ENCODE measurements at regions not wholly inside any gene's neighbourhood (a gene's known extent, or its start where the extent isn't known, plus 50 kb on each side); places are given as distances from the start of the nearest gene placed in this dataset.

DNA sequence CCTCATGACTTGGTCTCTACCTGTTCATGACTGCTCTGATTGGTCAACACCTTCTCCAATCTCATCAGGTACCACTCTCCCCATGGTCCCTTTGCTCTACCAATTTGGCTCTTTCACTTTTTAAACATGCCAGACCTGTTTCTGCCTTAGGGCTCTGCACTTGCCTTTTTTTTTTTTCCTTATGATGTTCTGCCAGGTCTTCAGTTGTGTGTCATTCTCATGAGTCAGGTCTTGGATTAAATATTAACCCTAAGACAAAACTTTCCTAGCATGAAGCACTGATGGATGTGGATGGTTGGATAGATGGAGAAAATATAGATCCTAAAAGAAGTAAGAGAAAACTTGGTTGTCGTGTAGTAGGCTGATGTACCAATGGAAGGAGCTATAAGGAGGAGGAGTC, 219.3 kb downstream of the TTC32 start:
- H3K4me3 ChIP-seq (ENCODE audit: low read length) = no peak overlapping the region
- DNase-seq (ENCODE audit: low read depth) = no peak
- TF ChIP-seq, protein P1, sequence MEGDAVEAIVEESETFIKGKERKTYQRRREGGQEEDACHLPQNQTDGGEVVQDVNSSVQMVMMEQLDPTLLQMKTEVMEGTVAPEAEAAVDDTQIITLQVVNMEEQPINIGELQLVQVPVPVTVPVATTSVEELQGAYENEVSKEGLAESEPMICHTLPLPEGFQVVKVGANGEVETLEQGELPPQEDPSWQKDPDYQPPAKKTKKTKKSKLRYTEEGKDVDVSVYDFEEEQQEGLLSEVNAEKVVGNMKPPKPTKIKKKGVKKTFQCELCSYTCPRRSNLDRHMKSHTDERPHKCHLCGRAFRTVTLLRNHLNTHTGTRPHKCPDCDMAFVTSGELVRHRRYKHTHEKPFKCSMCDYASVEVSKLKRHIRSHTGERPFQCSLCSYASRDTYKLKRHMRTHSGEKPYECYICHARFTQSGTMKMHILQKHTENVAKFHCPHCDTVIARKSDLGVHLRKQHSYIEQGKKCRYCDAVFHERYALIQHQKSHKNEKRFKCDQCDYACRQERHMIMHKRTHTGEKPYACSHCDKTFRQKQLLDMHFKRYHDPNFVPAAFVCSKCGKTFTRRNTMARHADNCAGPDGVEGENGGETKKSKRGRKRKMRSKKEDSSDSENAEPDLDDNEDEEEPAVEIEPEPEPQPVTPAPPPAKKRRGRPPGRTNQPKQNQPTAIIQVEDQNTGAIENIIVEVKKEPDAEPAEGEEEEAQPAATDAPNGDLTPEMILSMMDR (conservative IDR thresholded peaks at IDR 0.05; ENCODE audit: low read depth, low read length) = no peak

DNA sequence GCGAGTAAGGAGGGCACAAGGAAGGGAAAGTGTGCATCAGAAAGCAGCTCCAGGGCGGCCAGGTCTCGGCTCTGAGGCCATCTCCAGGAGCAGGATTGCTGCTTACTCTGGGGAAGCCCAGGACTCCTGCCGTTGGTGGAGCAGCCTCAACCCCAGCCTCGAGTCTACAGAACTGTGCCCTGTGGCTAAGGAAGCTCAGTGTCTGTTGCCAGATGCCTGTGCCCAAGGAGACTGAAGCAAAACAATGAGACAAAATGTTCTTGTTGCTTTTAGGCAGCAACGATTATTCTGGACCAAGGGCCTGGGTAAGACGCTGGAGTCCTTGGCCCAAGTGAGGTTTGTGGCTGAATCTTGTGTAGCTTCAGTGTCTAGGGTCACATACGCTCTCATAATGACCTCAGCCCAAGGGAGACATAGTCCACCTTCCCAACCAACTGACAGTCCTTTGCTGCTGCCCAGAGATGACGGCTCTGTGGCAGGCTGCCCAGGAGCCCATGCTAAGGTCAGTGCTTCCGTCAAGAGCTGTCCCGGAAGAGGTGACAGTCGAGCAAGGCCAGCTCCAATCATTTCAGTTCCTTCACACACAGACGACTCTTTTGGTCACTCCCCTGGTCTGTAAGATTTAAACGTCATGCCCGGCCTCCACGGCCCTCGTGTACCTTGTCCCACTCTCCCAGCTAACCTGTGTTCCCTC, 223.8 kb downstream of the TTC32 start:
- TF ChIP-seq, protein P1 (conservative IDR thresholded peaks at IDR 0.05; ENCODE audit: low read depth, low read length) = no peak
- no peak for DNase-seq (ENCODE audit: low read depth)
- H3K4me3 ChIP-seq (ENCODE audit: low read length) = no peak overlapping the region

- TF ChIP-seq, protein P1 (conservative IDR thresholded peaks at IDR 0.05; ENCODE audit: low read depth, low read length) = no peak
- no peak for DNase-seq (ENCODE audit: low read depth)
- H3K4me3 ChIP-seq (ENCODE audit: low read length) = no peak overlapping the region
Observed at GRCh38 chr2:19677215-19677777, 224.5 kb downstream of the TTC32 start.

DNA sequence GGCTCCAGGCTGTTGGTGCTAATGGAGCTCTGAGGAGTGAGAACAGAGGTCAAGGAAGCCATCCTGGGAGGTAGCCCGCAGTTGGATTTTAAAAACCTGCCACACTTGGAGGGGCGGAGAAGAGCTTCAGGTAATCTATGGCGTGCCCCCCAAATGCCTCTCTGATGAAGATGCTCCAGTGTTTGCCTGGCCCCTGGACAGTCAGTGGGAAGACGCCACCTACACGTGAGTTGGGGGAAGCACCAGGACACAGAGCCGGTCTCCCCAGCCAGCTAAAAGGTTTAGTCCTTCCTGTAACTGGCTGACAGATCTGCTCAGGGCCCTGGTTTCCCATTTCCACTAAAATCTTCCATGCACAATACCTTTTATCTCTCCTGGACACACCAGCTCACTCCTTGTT, 225.0 kb downstream of the TTC32 start:
- H3K4me3 ChIP-seq (ENCODE audit: low read length) = no peak overlapping the region
- no peak for DNase-seq (ENCODE audit: low read depth)
- TF ChIP-seq, protein P1 (conservative IDR thresholded peaks at IDR 0.05; ENCODE audit: low read depth, low read length) = no peak

DNA sequence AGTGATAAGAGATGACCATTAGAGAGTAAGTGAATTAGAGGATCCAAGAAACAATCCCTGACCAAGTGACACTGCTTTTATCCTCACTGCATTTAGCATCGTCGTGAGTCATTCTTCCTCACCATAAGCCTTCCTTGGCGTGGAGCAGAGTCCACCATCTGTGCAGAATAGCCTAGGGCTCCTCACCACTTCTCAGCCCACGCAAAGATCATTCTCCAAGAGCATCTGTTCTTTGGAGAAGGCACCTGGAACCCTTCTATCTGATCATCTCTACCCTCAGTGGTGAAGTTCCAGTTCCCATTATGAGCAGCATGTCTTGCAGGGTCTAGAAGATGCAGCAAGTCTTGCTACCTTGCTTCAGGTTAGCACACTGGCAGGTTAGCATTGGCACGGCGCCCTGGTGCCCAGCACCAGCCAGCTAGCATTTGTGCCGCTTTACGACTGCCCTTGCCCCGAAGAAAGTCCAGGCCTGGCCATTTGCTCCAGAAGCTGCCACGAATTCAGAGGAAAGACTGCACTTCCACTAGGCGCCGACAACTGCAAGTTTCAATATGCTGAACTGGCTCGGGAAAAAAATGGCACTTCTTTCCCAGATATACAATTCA, 225.8 kb downstream of the TTC32 start:
- TF ChIP-seq, protein P1 (conservative IDR thresholded peaks at IDR 0.05; ENCODE audit: low read depth, low read length) = no peak
- DNase-seq (ENCODE audit: low read depth) = no peak
- H3K4me3 ChIP-seq (ENCODE audit: low read length) = no peak overlapping the region

DNA sequence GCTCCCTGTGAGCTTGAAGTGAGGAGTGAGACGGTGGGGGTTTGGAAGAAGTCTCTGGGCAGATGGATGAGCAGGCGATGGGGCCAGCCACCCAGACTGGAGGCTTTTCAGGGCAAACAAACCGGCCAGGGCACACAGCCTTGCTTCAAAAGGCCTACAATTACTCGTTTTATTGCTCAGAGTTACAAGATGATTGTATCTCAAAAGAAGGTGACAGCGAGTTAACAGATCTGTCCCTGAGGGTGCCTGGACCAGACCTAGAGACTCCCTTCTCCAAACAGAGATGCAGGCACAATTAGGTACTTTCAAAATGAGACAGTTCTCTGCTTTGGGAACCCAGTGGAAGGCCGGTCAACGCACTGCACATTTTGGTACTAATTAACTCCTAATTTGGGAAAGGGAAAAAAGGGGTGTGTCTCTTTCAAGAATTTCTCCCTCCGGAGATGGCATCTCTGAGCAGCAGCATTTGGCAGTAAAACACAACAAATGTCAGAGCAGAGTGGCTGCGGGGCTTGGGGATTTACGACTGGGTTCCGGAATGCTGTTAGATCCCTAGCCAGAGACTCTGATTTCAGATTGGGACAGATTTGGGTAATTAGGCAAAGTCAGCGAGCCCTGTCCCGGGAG, 226.7 kb downstream of the TTC32 start:
- H3K4me3 ChIP-seq (ENCODE audit: low read length) = no peak overlapping the region
- no peak for DNase-seq (ENCODE audit: low read depth)
- TF ChIP-seq, protein P1 (conservative IDR thresholded peaks at IDR 0.05; ENCODE audit: low read depth, low read length) = no peak

Data from retinal pigment epithelial cell (primary cell).